KOPT-K1 (cell line): ENCODE measurements at regions not wholly inside any gene's neighbourhood (a gene's known extent, or its start where the extent isn't known, plus 50 kb on each side); places are given as distances from the start of the nearest gene placed in this dataset.
A peak's percentile ranks its signal among the peaks of the same experiment; 100 is the strongest.

Experiments
- H3K27ac ChIP-seq: fragments of 200-600 bp; sonication (generic); 2 replicates; pipeline ENCODE4 v1.5.1; 2016; ENCODE audit warnings: antibody characterized with exemption, mild to moderate bottlenecking, low read depth, low read length; ENCODE audit not compliant: poor library complexity, severe bottlenecking
- H3K36me3 ChIP-seq: fragments of 200-600 bp; sonication (generic); 2 replicates; pipeline ENCODE4 v1.5.1; 2017; ENCODE audit warnings: antibody characterized with exemption, mild to moderate bottlenecking, low read length, moderate library complexity; ENCODE audit not compliant: insufficient read depth
- H3K9me3 ChIP-seq: fragments of 200-600 bp; sonication (generic); 2 replicates; pipeline ENCODE4 v1.5.1; 2017; ENCODE audit warnings: antibody characterized with exemption, low read length, mild to moderate bottlenecking; ENCODE audit not compliant: insufficient read depth, poor library complexity, severe bottlenecking

DNA sequence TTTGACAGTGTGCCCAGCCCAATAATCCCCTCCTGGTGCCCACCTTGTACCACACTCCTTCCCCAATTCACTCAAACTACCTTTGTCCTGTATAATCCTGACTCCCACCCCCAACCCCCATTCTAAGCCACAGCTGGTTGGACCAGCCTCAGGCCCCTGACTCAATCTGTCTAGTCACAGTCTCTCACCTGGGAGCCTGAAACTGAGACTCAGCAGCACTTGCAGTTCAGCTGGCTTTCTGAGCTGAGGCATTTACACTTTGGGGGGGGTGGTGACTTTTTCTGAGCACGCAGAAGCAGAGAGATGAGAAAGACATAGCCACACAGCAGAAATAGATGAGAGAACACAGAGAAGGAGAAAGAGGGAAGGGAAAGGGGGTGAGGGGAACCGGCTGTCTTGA is 247.3 kb downstream of the MAN2A1 start:
- H3K36me3 ChIP-seq, result no peaks in the 10 kb centered on the region
- peak overlapping the region; percentile 39 for H3K27ac ChIP-seq
- H3K9me3 ChIP-seq, result peaks cover 13% of the 10 kb centered on the region

- Histone ChIP-seq H3K27ac (no peak overlapping the region), H3K36me3 (no peaks in the 10 kb centered on the region), H3K9me3 (peaks cover 13% of the 10 kb centered on the region)
These were observed 248.2 kb downstream of the MAN2A1 start for GRCh38 chr5:109937951-109938350.

- peaks cover 13% of the 10 kb centered on the region for H3K9me3 ChIP-seq
- H3K36me3 ChIP-seq, result no peaks in the 10 kb centered on the region
- no peak overlapping the region for H3K27ac ChIP-seq
These were observed 248.7 kb downstream of the MAN2A1 start for GRCh38 chr5:109938453-109938852.

- Histone ChIP-seq H3K27ac (no peak overlapping the region), H3K36me3 (no peaks in the 10 kb centered on the region), H3K9me3 (peaks cover 13% of the 10 kb centered on the region)
These were observed 249.5 kb downstream of the MAN2A1 start for GRCh38 chr5:109939116-109939682.

- Histone ChIP-seq H3K27ac (no peak overlapping the region), H3K36me3 (no peaks in the 10 kb centered on the region), H3K9me3 (peaks cover 13% of the 10 kb centered on the region)
These were observed 252.9 kb downstream of the MAN2A1 start for GRCh38 chr5:109942646-109943045.

DNA sequence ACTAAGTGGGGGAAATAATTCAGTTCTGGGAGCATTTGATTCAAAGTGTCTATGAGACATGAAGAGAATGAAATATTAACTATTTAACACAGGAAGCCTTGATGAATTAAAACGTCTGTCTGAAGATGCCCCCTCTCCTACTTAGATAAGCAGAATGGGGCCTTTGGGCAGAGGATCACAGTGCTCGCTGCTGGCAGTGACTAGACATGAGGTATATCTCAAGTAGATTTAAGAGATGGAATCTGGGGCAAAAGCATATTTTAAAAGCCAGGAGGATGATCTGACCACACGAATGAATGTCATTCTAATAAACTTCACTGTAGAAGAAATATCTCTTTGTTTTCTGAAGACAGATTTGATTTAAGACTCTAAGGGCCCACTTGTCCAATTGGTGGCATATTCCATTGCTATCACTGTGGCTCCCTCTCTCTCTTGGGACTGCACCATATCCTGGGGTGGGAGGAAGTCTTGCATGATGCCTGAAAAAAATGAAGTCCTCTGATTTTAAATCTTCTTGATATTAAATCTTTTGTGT is 254.0 kb downstream of the MAN2A1 start:
- no peak overlapping the region for H3K27ac ChIP-seq
- no peaks in the 10 kb centered on the region for H3K36me3 ChIP-seq
- peaks cover 13% of the 10 kb centered on the region for H3K9me3 ChIP-seq

GRCh38 chr5:109944461-109944860 is 254.7 kb downstream of the MAN2A1 start:
- Histone ChIP-seq H3K27ac (no peak overlapping the region), H3K9me3 (peaks cover 13% of the 10 kb centered on the region), H3K36me3 (no peaks in the 10 kb centered on the region)

DNA sequence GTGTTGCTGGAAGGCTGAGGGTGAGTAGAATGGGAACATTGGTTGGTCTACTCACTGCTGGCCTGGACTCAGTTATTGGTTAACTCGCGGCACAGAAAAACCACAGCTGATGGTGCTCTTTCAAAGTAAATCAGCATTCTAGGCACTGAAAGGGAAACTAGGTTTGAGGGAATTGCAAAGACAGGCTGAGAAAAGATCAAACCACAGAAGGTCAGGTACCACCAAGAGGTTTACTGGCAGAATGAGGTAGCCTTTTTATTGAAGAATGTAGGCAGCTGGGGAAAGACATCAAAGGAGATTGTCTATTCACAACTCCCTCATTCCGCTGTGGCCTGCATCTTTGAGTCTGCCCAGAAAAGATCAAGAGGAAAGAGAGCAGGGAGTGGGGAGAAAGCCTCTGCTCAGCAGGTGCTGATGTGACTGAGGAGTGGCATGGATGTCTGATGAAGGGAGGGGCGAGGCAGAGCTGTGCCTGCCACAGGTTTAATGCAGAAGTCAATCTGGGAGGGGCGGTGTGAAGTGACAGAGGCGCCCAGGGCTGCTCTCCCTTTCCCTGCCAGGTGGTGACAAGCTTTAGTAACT is 255.5 kb downstream of the MAN2A1 start:
- Histone ChIP-seq H3K27ac (peak overlapping the region; percentile 14), H3K36me3 (no peaks in the 10 kb centered on the region), H3K9me3 (peaks cover 7% of the 10 kb centered on the region)

- H3K27ac ChIP-seq, result peak overlapping the region; percentile 14
These were observed 256.2 kb downstream of the MAN2A1 start for GRCh38 chr5:109945723-109946480.

DNA sequence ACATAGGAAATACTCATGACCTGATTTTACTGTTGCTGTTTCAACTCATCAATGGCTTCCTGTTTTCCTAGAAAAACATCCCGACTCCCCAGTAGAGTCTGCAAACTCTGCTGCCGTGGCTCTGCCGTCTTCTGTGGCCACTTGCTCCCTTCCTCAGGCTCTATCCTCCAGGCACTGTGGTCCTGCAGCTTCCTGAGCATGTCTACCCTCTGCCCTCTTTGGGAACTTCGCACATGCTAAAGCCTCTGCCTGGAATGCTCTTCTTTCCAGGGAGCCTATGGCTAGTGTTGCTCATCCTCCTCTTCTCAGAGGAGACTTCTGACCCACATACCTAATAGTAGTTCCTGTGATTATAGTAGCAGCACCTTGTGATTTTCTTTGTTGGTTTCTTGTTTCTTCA is 256.9 kb downstream of the MAN2A1 start:
- H3K9me3 ChIP-seq, result no peaks in the 10 kb centered on the region
- no peaks in the 10 kb centered on the region for H3K36me3 ChIP-seq
- H3K27ac ChIP-seq, result no peak overlapping the region

More at GRCh38 chr5:109945723-109946480, 256.2 kb downstream of the MAN2A1 start:
- H3K36me3 ChIP-seq, result no peaks in the 10 kb centered on the region
- no peaks in the 10 kb centered on the region for H3K9me3 ChIP-seq

- no peaks in the 10 kb centered on the region for H3K36me3 ChIP-seq
- H3K9me3 ChIP-seq, result no peaks in the 10 kb centered on the region
- no peak overlapping the region for H3K27ac ChIP-seq
These were observed 257.9 kb downstream of the MAN2A1 start for GRCh38 chr5:109947667-109948066.

DNA sequence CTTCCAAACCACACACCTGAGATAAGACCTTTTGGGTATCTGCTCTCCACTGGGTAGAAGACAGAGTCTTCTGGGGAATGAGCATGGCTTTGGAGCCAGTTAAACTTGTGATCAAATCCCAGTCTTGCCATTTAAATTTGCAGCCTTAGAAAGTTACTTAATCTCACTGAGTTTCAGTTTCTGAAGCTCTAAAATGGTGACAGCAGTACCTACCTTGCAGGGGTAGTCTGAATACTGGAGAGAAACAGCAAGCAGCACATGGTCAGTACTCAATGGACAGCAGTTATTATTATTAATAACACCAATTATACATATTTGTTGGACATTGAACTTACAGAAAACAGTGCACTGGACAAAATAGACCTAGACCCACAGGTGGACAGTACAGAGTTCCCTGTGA is 260.9 kb downstream of the MAN2A1 start:
- no peaks in the 10 kb centered on the region for H3K9me3 ChIP-seq
- no peaks in the 10 kb centered on the region for H3K36me3 ChIP-seq
- no peak overlapping the region for H3K27ac ChIP-seq

DNA sequence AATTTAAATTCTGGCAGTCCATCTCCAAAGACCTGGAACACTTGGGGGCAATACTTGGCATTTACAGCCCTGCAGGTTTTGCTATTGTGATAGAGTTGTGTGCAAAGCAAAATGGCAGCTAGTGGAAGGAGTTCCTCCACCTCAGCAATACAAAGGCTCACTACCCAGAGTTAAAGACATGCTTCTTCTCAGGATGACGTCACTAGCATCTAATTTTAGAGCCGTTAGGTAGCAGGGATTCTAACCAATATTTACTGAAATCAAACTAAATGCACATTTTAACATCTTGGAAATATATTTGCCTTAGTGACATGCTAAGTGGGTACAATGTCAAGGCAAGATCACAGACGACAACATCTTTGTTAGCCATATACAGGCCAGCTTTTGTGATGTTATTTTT is 261.6 kb downstream of the MAN2A1 start:
- Histone ChIP-seq H3K27ac (no peak overlapping the region), H3K36me3 (no peaks in the 10 kb centered on the region), H3K9me3 (no peaks in the 10 kb centered on the region)

- no peaks in the 10 kb centered on the region for H3K9me3 ChIP-seq
- H3K36me3 ChIP-seq, result no peaks in the 10 kb centered on the region
- no peak overlapping the region for H3K27ac ChIP-seq
These were observed 262.0 kb downstream of the MAN2A1 start for GRCh38 chr5:109951758-109952157.

DNA sequence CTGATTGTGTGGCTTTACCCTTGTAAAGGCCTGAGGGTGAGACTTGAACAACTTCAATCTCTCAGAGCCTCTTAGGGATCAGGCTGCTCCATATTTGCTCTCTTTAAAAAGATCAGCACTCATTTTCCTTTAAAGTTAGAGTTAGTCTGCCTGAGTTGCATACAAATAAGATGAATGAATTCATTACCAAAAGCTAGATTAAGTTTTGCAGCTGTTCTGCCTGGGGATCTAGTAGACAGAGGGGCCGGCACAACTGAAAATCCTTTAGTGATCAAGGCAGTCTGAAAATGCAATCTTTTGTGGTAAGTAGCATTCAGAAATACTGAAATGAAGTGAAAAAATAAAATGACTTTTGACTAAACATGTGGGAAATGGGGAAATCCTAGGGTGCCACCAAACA is 264.0 kb downstream of the MAN2A1 start:
- Histone ChIP-seq H3K36me3 (no peaks in the 10 kb centered on the region), H3K9me3 (no peaks in the 10 kb centered on the region), H3K27ac (no peak overlapping the region)
